ENCODE measurements at regions not wholly inside any gene's neighbourhood (a gene's known extent, or its start where the extent isn't known, plus 50 kb on each side); places are given as distances from the start of the nearest gene placed in this dataset.

- no peak overlapping the region for H3K4me3 ChIP-seq (ENCODE audit: low read depth, low read length)
Measured at GRCh38 chr18:46298511-46298910, 194.3 kb downstream of the HAUS1 start.

GRCh38 chr18:46299465-46300008, 195.4 kb downstream of the HAUS1 start:
- no peak for TF ChIP-seq CTCF (IDR thresholded peaks at IDR 0.05; ENCODE audit: borderline replicate concordance, insufficient read depth, low read depth, low read length)
- no peak overlapping the region for H3K4me3 ChIP-seq (ENCODE audit: low read depth, low read length)

More at GRCh38 chr18:46298511-46298910, 194.3 kb downstream of the HAUS1 start:
- no peak for TF ChIP-seq CTCF (IDR thresholded peaks at IDR 0.05; ENCODE audit: borderline replicate concordance, insufficient read depth, low read depth, low read length)

GRCh38 chr18:46301081-46301480, 196.9 kb downstream of the HAUS1 start:
- no peak overlapping the region for H3K4me3 ChIP-seq (ENCODE audit: low read depth, low read length)
- TF ChIP-seq CTCF (IDR thresholded peaks at IDR 0.05; ENCODE audit: borderline replicate concordance, insufficient read depth, low read depth, low read length), result no peak

DNA sequence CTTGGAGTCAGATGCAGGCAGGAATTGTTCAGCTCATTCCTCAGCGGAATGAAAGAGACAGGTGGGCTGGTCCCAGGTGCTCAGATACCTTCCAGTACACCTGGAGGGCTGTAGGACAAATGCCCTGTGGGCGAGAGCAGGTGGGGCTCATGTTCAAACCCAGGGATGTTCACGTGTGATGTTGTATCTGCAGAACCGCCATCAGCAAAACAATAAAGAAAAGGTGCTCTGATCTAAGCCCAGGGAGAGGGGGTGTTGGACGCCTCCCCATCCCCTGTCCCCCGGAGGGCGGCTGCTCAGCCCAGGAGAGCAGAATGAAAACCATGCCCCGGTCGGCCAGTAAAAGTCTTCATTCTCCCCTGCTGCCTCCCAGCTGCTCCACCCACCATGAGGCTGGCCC, 197.4 kb downstream of the HAUS1 start:
- no peak for TF ChIP-seq CTCF (IDR thresholded peaks at IDR 0.05; ENCODE audit: borderline replicate concordance, insufficient read depth, low read depth, low read length)
- no peak overlapping the region for H3K4me3 ChIP-seq (ENCODE audit: low read depth, low read length)

DNA sequence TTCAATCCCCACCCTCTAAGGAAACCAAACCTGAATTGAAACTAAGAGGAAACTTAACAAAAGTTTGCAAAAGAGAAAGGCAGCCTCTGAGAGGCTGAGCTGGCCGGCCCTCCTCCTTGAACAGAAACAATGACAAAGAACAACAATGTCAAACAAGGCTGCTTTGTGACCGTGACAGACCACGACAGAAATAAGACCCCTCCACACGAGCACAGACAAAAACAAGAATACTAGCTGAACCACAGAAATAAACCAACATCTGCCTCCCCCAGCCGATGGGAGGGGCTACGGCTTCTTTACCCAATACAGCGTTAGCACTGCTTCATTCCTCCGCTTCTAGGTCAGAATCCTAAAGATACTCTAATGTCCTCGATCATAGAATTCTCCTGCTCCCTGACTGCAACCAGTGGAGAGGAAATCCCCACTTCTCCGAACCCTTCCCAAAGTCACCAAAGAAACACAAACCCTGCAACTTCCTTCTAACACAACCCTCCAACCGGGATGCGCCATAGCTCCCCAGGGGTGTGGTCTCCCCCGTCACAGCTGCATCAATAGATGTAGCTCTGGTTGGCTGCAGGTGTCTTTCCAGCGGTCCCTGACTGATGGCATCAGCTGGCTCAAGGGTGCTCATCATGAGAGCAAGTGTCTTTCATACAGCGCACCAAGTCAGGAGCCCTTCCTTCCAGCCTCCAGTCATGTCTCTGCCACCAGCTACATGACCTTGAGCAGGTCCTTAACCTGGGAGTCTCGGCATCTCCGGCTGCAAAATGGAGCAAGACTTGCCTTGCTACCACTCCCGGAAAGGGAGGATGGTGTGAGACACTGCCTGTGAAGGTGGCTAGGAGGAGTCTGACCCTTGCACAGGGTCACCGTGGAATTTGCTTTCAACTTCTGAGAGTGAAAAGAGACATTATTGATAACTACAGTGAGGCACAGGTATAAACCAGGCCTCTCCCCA, 198.6 kb downstream of the HAUS1 start:
- no peak for TF ChIP-seq CTCF (IDR thresholded peaks at IDR 0.05; ENCODE audit: borderline replicate concordance, insufficient read depth, low read depth, low read length)
- H3K4me3 ChIP-seq (ENCODE audit: low read depth, low read length), result no peak overlapping the region

DNA sequence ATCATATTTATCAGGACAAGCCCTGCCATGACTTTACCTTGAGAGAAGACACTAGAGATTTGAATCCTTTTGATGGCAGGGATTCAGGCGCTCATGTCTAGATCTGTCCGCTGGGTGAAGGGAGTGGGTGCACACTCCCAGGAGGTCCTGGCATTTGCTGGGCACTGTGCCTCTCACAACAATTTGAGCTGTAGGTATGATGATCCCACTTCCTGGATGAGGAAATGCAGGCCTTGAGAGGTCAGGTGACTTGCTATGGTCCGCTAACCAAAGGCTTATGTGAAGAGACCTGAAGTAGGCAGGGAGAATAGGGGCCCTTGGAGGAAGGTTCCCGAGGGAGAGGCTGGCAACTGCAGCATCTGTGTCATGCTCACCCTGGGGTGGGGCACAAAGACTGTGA, 206.1 kb downstream of the HAUS1 start:
- H3K4me3 ChIP-seq (ENCODE audit: low read depth, low read length), result no peak overlapping the region
- TF ChIP-seq CTCF (IDR thresholded peaks at IDR 0.05; ENCODE audit: borderline replicate concordance, insufficient read depth, low read depth, low read length), result no peak

Measured in GM12875 (cell line).